OCI-LY3 (cell line): ENCODE measurements at regions not wholly inside any gene's neighbourhood (a gene's known extent, or its start where the extent isn't known, plus 50 kb on each side); places are given as distances from the start of the nearest gene placed in this dataset.

ENCODE experiments used
- CTCF ChIP-seq: fragments of 200-600, 300-600 bp; sonication (generic); IDR thresholded peaks from 2 replicates; pipeline ENCODE4 v1.5.1; 2014; ENCODE audit warnings: antibody characterized with exemption, low read length, low read depth
- EZH2phosphoT487 ChIP-seq: fragments of 200-600 bp; shearing (Covaris generic); IDR thresholded peaks from 2 replicates; pipeline ENCODE4 v1.6.1; 2018; ENCODE audit warnings: antibody characterized with exemption, mixed run types, low read depth

DNA sequence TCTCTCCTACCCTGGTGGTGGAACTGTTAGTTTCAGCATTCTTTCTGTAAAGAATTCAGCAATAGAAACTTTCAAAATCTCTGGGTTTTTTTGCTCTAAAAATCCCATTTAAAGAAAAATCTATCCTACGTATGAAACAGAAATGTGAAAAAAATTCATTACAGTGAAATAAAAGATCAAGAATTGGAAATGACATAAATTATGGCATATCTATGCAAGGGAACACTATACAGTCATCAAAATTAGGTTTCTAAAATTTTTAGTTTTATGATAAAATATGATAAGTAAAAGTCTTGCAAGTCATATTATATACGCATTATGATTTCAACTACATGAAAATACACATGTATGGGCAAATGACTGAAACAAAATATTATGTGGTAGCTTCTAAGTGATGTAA is 342.6 kb downstream of the CETN3 start:
- TF ChIP-seq CTCF (no peak), EZH2phosphoT487 (no peak)
